T-helper 2 cell treated with Interferon-gamma antibody and Interleukin-4, amounts not matched to agents 5 μg/mL and 100 μg/mL, for 36 hours (primary cell): ENCODE measurements at regions not wholly inside any gene's neighbourhood (a gene's known extent, or its start where the extent isn't known, plus 50 kb on each side); places are given as distances from the start of the nearest gene placed in this dataset.

ENCODE experiments used
- DNase-seq: peaks from one replicate; pipeline ENCODE4 v3.0.0; 2021; ENCODE audit warnings: low spot score
- H3K27ac Mint-ChIP-seq: one replicate; pipeline ENCODE4 v1.8.0; 2021; ENCODE audit warnings: mild to moderate bottlenecking, mixed read lengths
- H3K27me3 Mint-ChIP-seq: one replicate; pipeline ENCODE4 v1.8.0; 2021; ENCODE audit warnings: low read depth, mixed read lengths
- H3K36me3 Mint-ChIP-seq: one replicate; pipeline ENCODE4 v1.8.0; 2021; ENCODE audit warnings: low read depth, mixed read lengths
- H3K4me1 Mint-ChIP-seq: one replicate; pipeline ENCODE4 v1.8.0; 2021; ENCODE audit warnings: low read depth, mixed read lengths
- H3K4me3 Mint-ChIP-seq: one replicate; pipeline ENCODE4 v1.8.0; 2022; ENCODE audit warnings: mild to moderate bottlenecking, moderate library complexity, mixed read lengths
- H3K9me3 Mint-ChIP-seq: one replicate; pipeline ENCODE4 v1.8.0; 2021; ENCODE audit warnings: mixed read lengths

DNA sequence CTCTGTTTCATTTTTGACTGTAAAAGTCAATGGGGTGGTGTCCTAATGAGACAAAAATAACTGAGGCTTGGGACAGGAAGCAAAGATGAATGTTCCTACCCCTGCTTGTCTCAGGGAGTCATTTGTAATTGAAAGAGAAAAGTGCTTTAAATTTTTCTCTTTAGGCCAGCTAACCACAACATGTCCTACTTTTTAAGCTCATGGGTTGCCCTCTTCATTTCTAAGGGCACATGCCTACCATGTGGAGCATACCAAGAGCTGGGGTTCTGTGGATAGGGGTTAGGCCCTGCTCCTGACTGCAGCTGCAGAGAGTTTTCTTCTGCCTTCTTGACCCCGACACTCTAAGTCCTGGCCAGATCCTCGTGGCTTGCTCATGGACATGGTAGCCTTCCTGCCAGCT, 96.8 kb upstream of the ARL4C start:
- no peaks in the 10 kb centered on the region for H3K4me1 Mint-ChIP-seq
- no peaks in the 10 kb centered on the region for H3K9me3 Mint-ChIP-seq
- H3K27me3 Mint-ChIP-seq, result no peaks in the 10 kb centered on the region
- no peak overlapping the region for H3K27ac Mint-ChIP-seq
- no peaks in the 10 kb centered on the region for H3K36me3 Mint-ChIP-seq
- H3K4me3 Mint-ChIP-seq, result no peak overlapping the region
- no peak for DNase-seq

DNA sequence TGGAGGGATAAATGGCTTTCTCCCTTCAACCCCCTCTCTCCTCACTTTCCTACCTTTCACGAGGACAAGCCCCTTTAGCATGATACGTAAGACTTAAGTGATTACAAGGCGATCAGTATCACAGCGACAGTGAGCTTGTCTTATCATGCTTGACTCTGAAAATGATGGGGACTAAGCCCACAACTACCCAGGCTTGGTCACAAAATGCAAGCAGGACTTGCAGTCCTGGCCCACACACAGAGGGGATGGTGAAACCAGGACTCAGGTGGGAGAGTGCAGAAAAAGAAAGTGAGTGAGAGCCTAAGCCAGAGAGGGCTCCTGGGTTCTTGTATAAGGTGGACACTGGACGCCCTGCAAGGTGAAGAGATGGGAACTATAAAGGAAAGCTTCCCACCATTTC, 95.7 kb upstream of the ARL4C start:
- Mint-ChIP-seq H3K4me3 (no peak overlapping the region), H3K4me1 (no peaks in the 10 kb centered on the region), H3K9me3 (no peaks in the 10 kb centered on the region), H3K27me3 (no peaks in the 10 kb centered on the region), H3K27ac (no peak overlapping the region), H3K36me3 (no peaks in the 10 kb centered on the region)
- DNase-seq, result no peak

DNA sequence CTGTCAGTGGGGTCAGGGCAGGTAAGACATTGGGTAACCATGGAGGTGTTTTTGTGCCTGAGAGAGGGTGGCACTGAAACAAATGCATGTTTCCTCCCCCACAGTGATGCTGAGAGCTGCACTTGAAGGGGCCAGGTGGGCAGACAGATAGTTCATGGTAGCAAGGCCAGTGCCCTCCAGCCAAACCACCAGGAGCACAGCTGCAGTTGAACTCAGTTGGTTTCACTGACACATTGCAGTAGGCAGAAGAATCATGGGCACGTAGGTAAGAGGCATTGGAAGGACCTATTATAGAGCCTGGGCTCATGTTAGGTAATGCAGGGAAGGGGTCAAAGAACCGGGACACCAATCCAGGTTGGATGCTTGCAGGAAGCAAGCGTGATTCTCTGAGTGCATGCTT, 93.2 kb upstream of the ARL4C start:
- H3K27ac Mint-ChIP-seq, result no peak overlapping the region
- no peaks in the 10 kb centered on the region for H3K4me1 Mint-ChIP-seq

DNA sequence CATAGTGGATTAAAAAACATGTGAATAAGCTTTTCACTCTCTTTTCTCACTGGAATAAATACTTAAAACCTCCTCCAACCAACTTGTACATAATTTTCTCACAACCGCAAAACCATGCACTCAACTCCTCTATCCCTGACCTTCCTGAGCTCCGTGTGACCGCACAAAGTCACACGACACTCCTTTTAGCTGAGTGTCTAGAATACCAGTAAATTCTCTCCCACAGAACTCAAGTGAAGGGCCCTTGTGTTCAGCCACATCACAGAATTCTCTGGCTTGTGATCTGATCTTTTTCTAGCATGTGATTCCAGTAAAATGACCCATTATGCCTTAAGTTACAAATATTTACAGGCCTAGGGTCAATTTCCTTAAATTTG, 91.2 kb upstream of the ARL4C start:
- no peaks in the 10 kb centered on the region for H3K9me3 Mint-ChIP-seq
- no peaks in the 10 kb centered on the region for H3K27me3 Mint-ChIP-seq
- no peak overlapping the region for H3K4me3 Mint-ChIP-seq
- no peak for DNase-seq
- H3K27ac Mint-ChIP-seq, result no peak overlapping the region
- no peaks in the 10 kb centered on the region for H3K4me1 Mint-ChIP-seq
- no peaks in the 10 kb centered on the region for H3K36me3 Mint-ChIP-seq

More for the DNA sequence above, 93.2 kb upstream of the ARL4C start:
- Mint-ChIP-seq H3K9me3 (no peaks in the 10 kb centered on the region), H3K27me3 (no peaks in the 10 kb centered on the region), H3K36me3 (no peaks in the 10 kb centered on the region), H3K4me3 (no peak overlapping the region)
- no peak for DNase-seq

DNA sequence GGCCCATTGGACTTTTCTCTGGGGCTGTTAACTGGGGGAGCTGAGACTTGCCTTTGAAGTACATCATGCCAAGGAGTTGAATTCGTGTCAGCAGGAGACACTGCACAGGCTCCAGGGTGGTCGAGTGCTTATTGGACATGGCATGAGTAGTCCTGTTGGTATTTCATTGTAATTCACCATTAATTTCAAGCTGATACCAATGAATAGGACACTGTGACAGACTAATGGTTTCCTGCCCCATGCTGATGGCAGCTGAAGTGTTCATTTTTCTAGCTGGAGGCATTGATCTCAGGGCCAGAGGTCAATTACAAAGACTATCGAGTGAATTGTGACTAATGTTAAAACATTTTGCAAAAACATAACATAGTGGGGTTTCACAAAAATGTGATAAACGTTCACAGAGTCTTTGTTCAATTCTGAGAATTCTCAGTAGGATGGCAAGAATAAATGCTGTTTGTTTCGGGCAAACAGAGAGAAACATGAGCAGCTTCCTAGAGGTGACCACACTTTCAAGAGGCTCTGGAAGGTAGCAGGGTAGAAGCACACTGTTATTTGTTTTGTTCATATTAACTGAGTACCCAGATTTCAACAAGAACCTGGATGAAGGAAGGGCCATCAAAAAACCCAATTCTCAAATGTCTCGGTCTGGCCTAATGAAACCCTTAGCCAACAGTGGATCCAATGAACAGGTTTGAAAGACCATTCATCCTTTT, 90.6 kb upstream of the ARL4C start:
- Mint-ChIP-seq H3K4me1 (no peaks in the 10 kb centered on the region), H3K27ac (no peak overlapping the region), H3K36me3 (no peaks in the 10 kb centered on the region), H3K4me3 (no peak overlapping the region), H3K27me3 (no peaks in the 10 kb centered on the region), H3K9me3 (no peaks in the 10 kb centered on the region)
- no peak for DNase-seq

DNA sequence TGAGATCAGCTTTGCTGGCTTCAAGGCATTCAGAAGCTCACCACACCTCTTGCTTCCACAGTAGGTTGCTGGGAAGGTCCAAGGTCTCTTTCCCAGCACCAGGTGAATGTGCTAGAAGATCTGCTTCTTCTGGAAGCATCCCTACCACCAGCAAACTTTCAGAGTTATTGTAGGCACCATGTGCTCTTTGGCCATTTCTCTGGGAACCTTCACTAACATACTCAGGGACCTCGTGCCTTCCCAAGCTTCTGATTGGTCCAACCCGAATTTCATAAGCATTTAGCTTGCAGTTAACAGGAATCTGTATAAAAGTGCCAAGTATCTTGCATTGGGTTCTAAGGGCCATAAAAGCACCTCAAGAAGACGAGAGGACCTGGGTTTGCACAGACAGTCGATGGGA, 86.5 kb upstream of the ARL4C start:
- DNase-seq, result no peak
- no peaks in the 10 kb centered on the region for H3K36me3 Mint-ChIP-seq
- no peaks in the 10 kb centered on the region for H3K9me3 Mint-ChIP-seq
- no peaks in the 10 kb centered on the region for H3K4me1 Mint-ChIP-seq
- H3K4me3 Mint-ChIP-seq, result no peak overlapping the region
- no peaks in the 10 kb centered on the region for H3K27me3 Mint-ChIP-seq
- no peak overlapping the region for H3K27ac Mint-ChIP-seq

DNA sequence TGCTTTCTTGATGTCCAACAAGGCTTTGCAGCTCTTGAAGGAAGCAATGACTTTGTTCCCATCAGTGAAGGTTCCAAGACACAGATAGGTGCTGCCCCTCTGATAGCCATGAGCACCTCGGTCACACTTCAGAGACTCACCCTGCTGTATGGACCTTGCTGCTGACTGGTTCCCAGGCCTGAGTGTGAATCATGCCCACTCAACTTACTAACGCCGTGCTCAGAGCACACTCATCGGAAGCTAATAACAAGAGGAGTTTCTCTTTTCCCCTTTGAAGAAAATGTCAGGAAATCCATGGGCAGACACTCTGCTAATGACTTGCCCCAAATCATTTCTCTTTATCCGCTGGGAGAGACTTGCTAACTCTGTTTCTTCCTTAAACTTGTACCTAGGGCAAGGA, 83.8 kb upstream of the ARL4C start:
- DNase-seq, result no peak
- no peak overlapping the region for H3K27ac Mint-ChIP-seq
- H3K36me3 Mint-ChIP-seq, result no peaks in the 10 kb centered on the region
- no peaks in the 10 kb centered on the region for H3K9me3 Mint-ChIP-seq
- H3K4me3 Mint-ChIP-seq, result no peak overlapping the region
- H3K4me1 Mint-ChIP-seq, result no peaks in the 10 kb centered on the region
- H3K27me3 Mint-ChIP-seq, result no peaks in the 10 kb centered on the region

DNA sequence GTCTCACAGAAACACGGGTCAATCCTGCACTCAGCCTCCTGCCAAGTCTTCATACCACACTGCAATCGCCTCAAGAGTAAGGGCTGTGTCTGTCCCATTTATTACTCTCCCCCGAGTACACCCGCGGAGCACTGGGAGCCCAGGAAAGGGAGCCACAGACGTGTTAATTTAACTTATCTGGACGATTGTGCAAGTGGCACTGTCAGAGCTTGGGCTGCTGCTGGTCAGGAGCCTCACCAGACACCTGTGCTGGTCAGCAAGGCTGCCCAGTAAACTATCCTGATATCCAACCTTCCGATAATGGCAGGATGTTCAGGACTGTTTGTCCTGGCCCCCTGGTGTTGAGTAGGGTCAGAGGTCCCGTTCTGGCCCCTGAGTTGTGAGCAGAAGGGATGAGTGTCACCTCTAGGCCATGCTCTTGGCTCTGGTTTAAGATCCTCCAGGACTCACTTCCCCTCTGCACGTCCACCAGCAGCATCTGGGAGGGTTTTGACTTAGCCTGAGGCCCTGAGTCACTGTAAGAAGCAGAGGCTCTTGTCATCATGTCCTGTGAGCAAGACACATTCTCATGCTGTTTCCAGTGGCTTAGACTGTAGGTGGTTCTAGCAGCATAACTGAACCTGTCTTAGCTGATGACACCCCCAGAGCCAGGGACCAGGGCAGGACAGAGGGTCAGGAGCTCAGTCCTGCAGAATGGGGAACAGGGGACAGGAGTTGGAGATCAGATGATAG, 82.5 kb upstream of the ARL4C start:
- DNase-seq, result no peak
- no peaks in the 10 kb centered on the region for H3K36me3 Mint-ChIP-seq
- H3K27ac Mint-ChIP-seq, result no peak overlapping the region
- H3K4me3 Mint-ChIP-seq, result no peak overlapping the region
- H3K4me1 Mint-ChIP-seq, result no peaks in the 10 kb centered on the region
- H3K27me3 Mint-ChIP-seq, result peaks cover 3% of the 10 kb centered on the region
- H3K9me3 Mint-ChIP-seq, result no peaks in the 10 kb centered on the region

DNA sequence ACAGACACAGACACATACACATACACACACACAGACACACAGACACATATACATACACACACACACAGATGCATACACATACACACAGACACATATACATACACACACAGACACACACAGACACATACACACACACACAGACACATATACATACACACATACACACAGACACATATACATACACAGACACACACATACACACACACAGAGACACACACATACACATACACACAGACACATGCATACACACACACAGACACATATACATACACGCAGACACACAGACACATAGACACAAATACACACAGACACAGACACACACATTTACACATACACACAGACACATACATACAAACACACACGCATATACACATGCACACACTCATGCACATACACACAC, 81.5 kb upstream of the ARL4C start:
- H3K36me3 Mint-ChIP-seq, result no peaks in the 10 kb centered on the region
- H3K27ac Mint-ChIP-seq, result no peak overlapping the region
- H3K9me3 Mint-ChIP-seq, result no peaks in the 10 kb centered on the region
- no peak overlapping the region for H3K4me3 Mint-ChIP-seq
- H3K27me3 Mint-ChIP-seq, result peaks cover 3% of the 10 kb centered on the region
- no peak for DNase-seq
- H3K4me1 Mint-ChIP-seq, result no peaks in the 10 kb centered on the region

DNA sequence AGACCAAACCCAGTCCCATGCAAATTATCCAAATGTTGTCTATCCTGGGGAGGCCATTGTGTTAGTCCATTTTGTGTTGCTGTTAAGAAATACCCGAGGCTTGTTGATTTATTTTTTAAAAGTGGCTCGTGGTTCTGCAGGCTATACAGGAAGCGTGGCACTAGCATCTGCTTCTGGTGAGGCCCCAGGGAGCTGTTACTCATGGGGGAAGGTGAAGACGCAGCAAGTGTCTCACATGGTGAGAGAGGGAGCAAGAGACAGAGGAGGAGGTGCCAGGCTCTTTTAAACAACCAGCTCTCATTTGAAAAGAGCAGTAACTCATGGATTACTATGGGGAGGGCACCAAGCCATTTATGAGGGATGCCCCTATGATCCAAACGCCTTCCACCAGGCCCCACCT, 80.3 kb upstream of the ARL4C start:
- no peak overlapping the region for H3K4me3 Mint-ChIP-seq
- H3K36me3 Mint-ChIP-seq, result no peaks in the 10 kb centered on the region
- DNase-seq, result no peak
- no peak overlapping the region for H3K27ac Mint-ChIP-seq
- no peaks in the 10 kb centered on the region for H3K9me3 Mint-ChIP-seq
- H3K4me1 Mint-ChIP-seq, result no peaks in the 10 kb centered on the region
- H3K27me3 Mint-ChIP-seq, result peaks cover 3% of the 10 kb centered on the region

DNA sequence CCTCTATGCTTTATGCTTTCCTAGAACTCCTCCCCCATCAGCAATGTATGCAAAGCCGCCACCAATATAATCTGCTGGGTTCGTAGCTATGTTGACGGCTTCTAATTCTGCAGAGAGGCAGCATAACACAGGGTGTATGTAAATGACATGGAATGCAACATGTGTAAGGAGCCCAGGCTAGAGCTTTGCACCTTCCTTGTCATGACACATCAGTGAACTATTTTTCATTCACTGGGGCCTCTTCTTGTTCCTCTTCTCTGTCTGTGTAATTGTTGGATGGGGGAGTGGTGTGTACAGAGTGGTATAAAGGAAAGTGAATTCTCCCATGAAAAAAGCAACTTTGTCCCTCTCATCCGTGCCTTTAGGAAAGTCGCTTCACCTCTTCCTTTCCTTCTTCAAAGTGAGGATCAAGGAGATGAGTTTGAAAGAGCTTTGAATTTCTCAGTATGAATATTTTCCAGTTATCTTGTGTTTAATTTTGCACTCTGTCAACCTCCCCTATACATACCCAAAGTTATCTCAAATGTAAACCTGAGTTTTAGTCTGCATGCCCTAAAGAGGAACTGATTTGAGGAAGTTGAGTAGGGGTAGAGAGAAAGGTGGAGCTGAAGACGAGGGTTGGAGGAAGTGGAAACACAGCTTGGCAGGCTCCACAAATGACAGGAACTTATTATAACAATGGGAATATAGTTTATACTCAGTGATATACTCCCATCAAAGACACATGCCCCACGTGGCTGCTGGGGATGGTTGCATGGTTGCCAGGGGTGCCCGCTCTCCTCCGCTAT, 74.9 kb upstream of the ARL4C start:
- no peaks in the 10 kb centered on the region for H3K36me3 Mint-ChIP-seq
- H3K4me1 Mint-ChIP-seq, result no peaks in the 10 kb centered on the region
- no peak for DNase-seq
- H3K27me3 Mint-ChIP-seq, result peaks cover 10% of the 10 kb centered on the region
- H3K4me3 Mint-ChIP-seq, result no peak overlapping the region
- H3K9me3 Mint-ChIP-seq, result no peaks in the 10 kb centered on the region
- H3K27ac Mint-ChIP-seq, result no peak overlapping the region

DNA sequence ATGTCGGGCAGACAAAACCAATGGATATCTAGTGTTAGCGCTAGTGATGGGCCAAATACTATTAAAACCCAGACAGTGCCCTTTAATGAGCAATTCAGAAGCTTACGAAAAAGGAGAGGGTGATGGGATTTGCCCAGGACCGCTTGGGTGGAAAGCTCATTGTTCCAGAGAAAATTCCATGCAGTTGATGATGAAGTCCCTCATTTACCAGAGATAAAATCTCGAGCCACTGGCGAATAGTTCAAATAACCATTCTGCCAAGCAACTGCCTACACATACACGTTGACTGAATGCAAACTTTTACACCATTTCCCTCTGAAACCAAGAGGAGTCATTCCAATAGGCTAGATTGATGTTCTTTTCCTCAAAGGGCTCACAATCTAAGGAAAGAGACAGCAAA, 73.6 kb upstream of the ARL4C start:
- Mint-ChIP-seq H3K4me1 (no peaks in the 10 kb centered on the region), H3K4me3 (no peak overlapping the region)

DNA sequence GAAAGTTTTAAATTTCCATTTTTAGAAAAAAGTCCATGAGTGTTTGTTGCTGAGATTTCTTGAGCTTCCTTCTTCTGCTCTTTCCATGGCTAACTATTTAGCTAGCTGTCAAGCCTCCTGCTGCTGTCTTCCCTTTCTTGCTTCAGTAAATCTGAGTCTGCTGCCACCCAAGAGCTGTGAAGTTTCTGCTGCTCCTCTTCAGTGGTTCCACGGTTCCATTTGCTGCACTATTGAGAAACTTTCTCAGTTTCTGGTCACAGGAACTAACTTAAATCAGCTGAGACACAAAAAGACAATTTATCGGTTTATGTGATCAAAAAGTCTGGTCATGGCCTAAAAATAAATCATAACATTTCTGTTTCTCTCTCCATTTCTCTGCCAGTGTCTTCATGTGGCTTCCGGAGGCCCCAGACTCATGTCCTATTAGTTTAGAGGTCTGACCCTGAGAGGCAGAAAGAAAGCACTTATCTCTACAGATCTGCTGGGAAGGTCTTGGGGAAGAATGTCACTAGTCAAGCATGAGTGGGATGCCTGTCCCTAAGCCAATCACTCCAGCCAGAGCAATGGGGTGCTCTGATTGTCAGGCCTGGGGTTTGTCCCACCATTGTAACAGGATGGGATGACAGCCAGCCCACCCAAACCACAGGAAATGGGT, 73.0 kb upstream of the ARL4C start:
- Mint-ChIP-seq H3K27me3 (peaks cover 10% of the 10 kb centered on the region), H3K4me1 (no peaks in the 10 kb centered on the region), H3K9me3 (no peaks in the 10 kb centered on the region), H3K36me3 (no peaks in the 10 kb centered on the region), H3K27ac (no peak overlapping the region), H3K4me3 (no peak overlapping the region)
- DNase-seq, result no peak

More for the DNA sequence above, 73.6 kb upstream of the ARL4C start:
- DNase-seq, result no peak
- H3K9me3 Mint-ChIP-seq, result no peaks in the 10 kb centered on the region
- H3K36me3 Mint-ChIP-seq, result no peaks in the 10 kb centered on the region
- H3K27ac Mint-ChIP-seq, result no peak overlapping the region
- H3K27me3 Mint-ChIP-seq, result peaks cover 10% of the 10 kb centered on the region

DNA sequence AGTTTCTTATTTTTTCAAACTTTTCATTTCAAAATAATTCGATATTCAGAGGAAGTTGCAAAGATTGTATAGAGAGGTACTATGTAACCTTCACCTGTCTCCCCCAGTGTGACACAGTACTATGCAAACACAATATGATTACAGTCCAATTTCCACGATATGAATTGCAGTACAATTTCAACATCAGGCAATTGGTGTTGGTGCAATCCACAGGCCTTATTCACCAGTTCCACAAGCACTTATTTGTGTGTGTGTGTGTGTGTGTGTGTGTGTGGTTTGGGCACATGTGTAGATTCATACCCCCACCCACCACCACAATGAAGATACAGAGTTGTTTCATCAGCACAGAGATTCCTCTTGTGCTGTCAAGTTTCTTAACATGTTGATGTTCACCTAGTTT, 69.7 kb upstream of the ARL4C start:
- Mint-ChIP-seq H3K27me3 (peaks cover 8% of the 10 kb centered on the region), H3K9me3 (no peaks in the 10 kb centered on the region), H3K4me1 (no peaks in the 10 kb centered on the region), H3K27ac (no peak overlapping the region), H3K36me3 (no peaks in the 10 kb centered on the region), H3K4me3 (no peak overlapping the region)
- no peak for DNase-seq
